ENCODE measurements at regions not wholly inside any gene's neighbourhood (a gene's known extent, or its start where the extent isn't known, plus 50 kb on each side); places are given as distances from the start of the nearest gene placed in this dataset.

DNA sequence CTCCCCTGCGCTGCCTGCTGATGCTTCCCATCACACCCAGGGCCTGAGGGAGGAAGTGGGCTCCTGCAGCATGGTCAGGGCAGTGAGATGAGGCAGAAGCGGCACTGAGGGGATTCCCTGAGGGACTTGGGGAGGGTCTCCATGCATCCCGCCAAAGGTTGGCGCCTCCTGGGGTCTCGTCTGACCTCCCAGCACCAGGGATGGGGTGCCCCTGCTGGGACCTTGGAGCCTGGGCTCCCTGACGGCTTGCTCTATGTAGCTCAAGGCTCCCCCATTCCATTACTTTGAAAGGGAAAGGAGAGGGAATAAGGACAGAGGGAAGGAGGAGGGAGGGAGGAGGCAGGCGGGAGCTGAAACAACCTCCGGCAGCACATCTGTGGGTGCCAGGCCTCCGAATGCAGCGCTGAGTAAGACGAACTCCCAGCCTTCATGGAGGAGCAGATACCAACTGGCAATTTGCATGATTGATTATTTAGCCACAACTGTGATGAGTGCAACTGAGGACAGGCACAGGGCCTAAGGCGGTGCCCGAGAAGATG is 259.3 kb downstream of the ERMARD start:
- no peak for TF ChIP-seq CTCF (conservative IDR thresholded peaks at IDR 0.05; ENCODE audit: control insufficient read depth, insufficient read depth, low read depth, low read length)
- no peak overlapping the region for H3K4me3 ChIP-seq (ENCODE audit: control insufficient read depth, low read depth, low read length)
- DNase-seq (ENCODE audit: low read depth) = no peak

DNA sequence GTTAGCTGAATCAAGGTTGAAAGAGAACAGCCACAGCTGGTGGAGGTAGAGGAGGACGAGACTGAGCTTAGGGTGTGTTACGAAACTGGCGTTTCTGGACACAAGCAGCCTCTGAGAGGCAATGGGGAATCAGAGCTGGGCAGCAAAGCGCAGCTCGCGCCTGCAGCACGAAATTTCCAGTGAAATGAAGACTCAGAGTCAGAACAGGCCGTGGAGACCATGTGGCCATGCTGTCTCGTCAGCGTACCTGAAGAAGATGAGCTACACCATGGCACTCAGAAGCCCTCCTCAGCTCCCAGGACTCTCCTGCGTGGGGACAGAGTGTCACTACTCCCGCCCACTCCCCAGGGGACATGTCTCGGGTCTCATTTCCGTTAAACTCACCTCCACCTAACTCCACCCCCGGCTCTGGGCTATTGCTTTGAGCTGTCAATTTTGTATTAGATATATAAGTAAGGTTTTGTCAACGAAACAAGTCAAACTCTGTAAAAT is 256.9 kb downstream of the ERMARD start:
- no peak for TF ChIP-seq CTCF (conservative IDR thresholded peaks at IDR 0.05; ENCODE audit: control insufficient read depth, insufficient read depth, low read depth, low read length)
- H3K4me3 ChIP-seq (ENCODE audit: control insufficient read depth, low read depth, low read length) = no peak overlapping the region
- DNase-seq (ENCODE audit: low read depth) = no peak

DNA sequence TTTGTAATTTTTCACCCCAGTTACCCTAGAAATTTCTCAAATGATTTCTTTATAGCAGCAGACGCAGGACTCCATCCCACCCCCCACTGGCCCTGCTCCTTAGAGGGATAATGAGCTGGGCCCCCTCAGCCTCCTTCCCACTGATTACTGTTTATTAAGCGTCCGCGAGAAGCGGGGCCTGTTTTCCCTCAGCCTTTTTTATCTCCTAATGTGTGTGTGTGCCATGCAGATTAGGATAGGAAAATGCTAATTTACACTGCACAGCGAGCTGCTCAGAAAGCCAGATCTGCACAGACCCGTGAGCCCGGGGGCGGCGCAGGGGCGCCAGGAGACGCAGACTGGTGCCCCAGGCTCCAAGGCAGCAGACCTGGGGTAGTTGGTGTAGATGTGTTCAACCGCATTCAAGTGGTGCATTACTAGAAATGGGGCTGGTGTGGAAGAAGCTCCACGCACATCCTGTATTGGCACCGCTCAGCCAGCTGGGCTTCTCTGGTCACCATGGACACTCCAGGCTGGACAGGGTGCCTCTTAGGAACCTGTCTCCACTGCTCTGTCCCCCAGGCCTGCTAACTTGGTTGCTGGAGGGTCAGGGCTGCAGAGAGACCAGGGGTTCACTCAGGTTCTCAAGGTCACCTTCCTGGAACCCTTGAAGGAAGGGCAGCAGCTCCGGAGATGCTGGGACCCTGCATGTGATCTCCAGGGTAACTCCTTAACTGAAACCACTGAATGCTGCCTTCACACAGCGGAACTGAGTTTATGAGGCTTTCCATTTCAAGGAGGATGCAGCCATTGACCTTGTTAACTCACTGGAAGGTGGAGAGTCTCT is 256.3 kb downstream of the ERMARD start:
- TF ChIP-seq CTCF (conservative IDR thresholded peaks at IDR 0.05; ENCODE audit: control insufficient read depth, insufficient read depth, low read depth, low read length) = no peak
- DNase-seq (ENCODE audit: low read depth) = no peak

GRCh38 chr6:170006900-170007467 is 255.6 kb downstream of the ERMARD start:
- H3K4me3 ChIP-seq (ENCODE audit: control insufficient read depth, low read depth, low read length) = no peak overlapping the region
- no peak for DNase-seq (ENCODE audit: low read depth)

More for the DNA sequence above, 256.3 kb downstream of the ERMARD start:
- no peak overlapping the region for H3K4me3 ChIP-seq (ENCODE audit: control insufficient read depth, low read depth, low read length)

DNA sequence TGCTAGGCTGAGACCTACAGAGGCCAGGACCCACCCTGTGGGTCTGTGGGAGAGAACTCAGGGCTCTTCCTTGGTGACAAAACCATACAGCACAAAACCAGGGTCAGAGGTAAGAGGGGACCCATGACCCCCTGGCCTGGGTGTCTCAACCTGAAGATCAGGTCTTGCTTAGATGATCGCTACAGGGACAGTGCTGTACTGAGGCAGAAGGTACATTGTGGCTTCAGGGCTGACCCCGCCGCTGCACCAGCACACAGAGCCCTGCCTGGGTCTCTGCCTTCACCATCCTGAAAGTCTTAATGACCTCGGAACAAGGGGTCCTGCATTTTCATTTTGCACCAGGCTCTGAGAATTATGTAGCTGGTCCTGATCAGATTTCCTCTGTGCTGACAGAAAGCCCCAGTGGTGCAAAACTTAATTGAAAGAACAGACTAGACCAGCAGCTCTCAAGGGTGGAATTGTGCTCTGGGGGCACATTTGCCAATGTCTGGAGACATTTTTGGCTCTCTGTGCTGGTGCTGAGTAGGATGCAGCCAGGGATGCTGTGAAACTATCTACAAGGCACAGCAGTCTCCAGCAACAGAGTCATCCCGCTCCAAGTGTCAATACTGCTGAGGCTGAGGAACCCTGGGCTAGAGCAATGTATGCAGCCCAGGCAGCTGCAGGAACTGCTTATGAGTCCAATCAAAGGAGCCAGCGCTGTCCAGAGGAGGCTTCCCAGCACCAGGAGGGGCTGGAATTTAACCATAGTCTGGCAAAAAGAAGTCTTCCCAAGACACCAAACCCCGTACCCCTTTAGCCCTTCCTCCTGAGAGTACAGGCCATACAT is 254.9 kb downstream of the ERMARD start:
- no peak for TF ChIP-seq CTCF (conservative IDR thresholded peaks at IDR 0.05; ENCODE audit: control insufficient read depth, insufficient read depth, low read depth, low read length)
- DNase-seq (ENCODE audit: low read depth) = no peak
- H3K4me3 ChIP-seq (ENCODE audit: control insufficient read depth, low read depth, low read length) = no peak overlapping the region

More at GRCh38 chr6:170006900-170007467, 255.6 kb downstream of the ERMARD start:
- TF ChIP-seq CTCF (conservative IDR thresholded peaks at IDR 0.05; ENCODE audit: control insufficient read depth, insufficient read depth, low read depth, low read length) = no peak

- no peak for DNase-seq (ENCODE audit: low read depth)
- H3K4me3 ChIP-seq (ENCODE audit: control insufficient read depth, low read depth, low read length) = no peak overlapping the region
- TF ChIP-seq CTCF (conservative IDR thresholded peaks at IDR 0.05; ENCODE audit: control insufficient read depth, insufficient read depth, low read depth, low read length) = no peak
These were observed 254.2 kb downstream of the ERMARD start for GRCh38 chr6:170005665-170006064.

All from fibroblast of mammary gland (primary cell).